ENCODE measurements at regions not wholly inside any gene's neighbourhood (a gene's known extent, or its start where the extent isn't known, plus 50 kb on each side); places are given as distances from the start of the nearest gene placed in this dataset.

- ATAC-seq: no peak
- no peak overlapping the region for H3K4me3 ChIP-seq (ENCODE audit: low read depth in 2 of 2, low read length in 2 of 2)
- intact Hi-C loops (cut with micrococcal nuclease; ENCODE audit: unreplicated experiment): no loop called here
- no peak for TF ChIP-seq POLR2AphosphoS5 (IDR thresholded peaks at IDR 0.05; ENCODE audit: low read depth, low read length)
- H3K27me3 ChIP-seq (ENCODE audit: control insufficient read depth, insufficient read depth, low read length): no peaks in the 10 kb centered on the region
- CTCF ChIA-PET: no interaction called here
- BruUV-seq (replicated peaks): no TSS peak
- no peak overlapping the region for H3K27ac ChIP-seq (ENCODE audit: low read length)
- POLR2A ChIA-PET: no interaction called here
- no peak for DNase-seq (ENCODE audit: low read depth, low spot score)
- H3K9me3 ChIP-seq (ENCODE audit: control insufficient read depth, insufficient read depth, low read depth, low read length): no peaks in the 10 kb centered on the region
- in situ Hi-C loops (cut with HindIII; ENCODE audit: low pct_unique_long_range_greater_than_20kb, low sequenced_read_pairs): no loop called here
- no peaks in the 10 kb centered on the region for H3K36me3 ChIP-seq (ENCODE audit: control insufficient read depth, insufficient read depth, low read length)
- H3K4me1 ChIP-seq (ENCODE audit: control insufficient read depth, insufficient read depth, low read length): no peaks in the 10 kb centered on the region
Measured at GRCh38 chr2:200217320-200217719, 89.2 kb upstream of the SPATS2L start.

DNA sequence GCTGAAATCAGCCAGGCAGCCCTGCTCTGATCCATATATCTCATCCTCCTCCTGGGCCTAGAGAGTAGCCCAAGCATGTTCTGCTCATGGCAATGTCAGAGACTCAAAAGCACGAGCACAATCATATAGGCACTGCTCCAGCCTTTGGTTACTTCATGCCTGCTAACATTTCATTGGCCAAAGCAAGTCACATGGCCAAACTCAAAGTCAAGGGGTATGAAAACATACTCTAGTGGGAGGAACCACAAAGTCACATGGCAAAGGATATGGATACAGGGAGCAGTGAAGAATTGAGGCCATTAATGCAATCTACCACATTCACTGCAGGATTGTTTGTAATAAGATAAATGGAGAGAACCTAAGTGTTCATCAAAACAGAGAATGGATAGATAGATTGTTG lies 87.8 kb upstream of the SPATS2L start:
- CTCF ChIA-PET: no interaction called here
- Histone ChIP-seq H3K27me3 (ENCODE audit: control insufficient read depth, insufficient read depth, low read length) (no peaks in the 10 kb centered on the region), H3K36me3 (ENCODE audit: control insufficient read depth, insufficient read depth, low read length) (no peaks in the 10 kb centered on the region), H3K4me1 (ENCODE audit: control insufficient read depth, insufficient read depth, low read length) (no peaks in the 10 kb centered on the region), H3K4me3 (ENCODE audit: low read depth in 2 of 2, low read length in 2 of 2) (no peak overlapping the region), H3K27ac (ENCODE audit: low read length) (no peak overlapping the region), H3K9me3 (ENCODE audit: control insufficient read depth, insufficient read depth, low read depth, low read length) (no peaks in the 10 kb centered on the region)
- ATAC-seq: no peak
- intact Hi-C loops (cut with micrococcal nuclease; ENCODE audit: unreplicated experiment) (no loop called here), in situ Hi-C loops (cut with HindIII; ENCODE audit: low pct_unique_long_range_greater_than_20kb, low sequenced_read_pairs) (no loop called here)
- POLR2A ChIA-PET: no interaction called here
- TF ChIP-seq SIN3A (IDR thresholded peaks at IDR 0.05; ENCODE audit: borderline replicate concordance, insufficient read depth, low read depth, low read length): no peak
- no peak for TF ChIP-seq REST (IDR thresholded peaks at IDR 0.05; ENCODE audit: insufficient read depth in 1 of 2, low read depth in 2 of 2, low read length in 1 of 2)
- TF ChIP-seq CTCF (IDR thresholded peaks at IDR 0.05): no peak
- no peak for TF ChIP-seq TCF7L2 (IDR thresholded peaks at IDR 0.05; ENCODE audit: low read depth, low read length)
- no peak for TF ChIP-seq POLR2AphosphoS5 (IDR thresholded peaks at IDR 0.05; ENCODE audit: low read depth, low read length)
- no peak for DNase-seq (ENCODE audit: low read depth, low spot score)
- BruUV-seq (replicated peaks): no TSS peak

DNA sequence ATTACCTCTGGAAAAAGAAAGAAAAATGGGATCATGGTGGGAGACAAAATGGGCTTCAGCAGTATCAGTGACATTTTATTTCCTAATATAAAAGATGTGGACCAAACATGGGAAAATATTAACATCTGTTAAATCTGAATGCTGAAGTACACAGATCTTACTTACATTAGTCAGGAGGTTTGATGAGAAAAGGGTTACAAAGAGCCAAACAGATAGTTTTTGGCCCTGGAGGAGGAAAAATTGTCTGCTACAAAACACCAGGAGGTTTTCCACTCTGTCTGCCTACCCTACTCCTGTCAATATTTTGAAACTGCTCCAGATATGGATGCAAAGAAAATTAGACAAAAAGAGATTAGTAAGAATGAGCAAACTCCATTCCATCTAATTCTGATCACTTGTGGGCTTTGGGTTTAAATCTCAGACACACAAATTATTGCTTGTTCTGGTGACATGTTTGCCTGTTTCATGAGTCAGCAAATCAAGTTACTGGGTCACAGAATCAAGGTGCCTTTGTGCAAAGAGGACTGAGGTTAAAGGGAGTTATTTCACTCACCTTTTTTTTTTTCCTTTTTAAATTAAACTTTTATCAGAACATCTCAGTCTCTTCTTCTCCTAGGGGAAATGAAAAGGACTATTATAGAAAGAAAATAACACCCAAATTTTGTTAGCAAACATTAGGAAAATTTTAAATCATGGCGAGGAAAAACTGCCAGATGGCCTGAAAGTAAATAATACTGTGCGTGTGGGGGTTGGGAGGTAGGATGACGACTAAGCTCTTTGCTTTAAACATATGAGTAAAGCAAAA lies 87.0 kb upstream of the SPATS2L start:
- no TSS peak for BruUV-seq (replicated peaks)
- ChIA-PET CTCF (no interaction called here), POLR2A (interaction anchor here (0.7 kb wide), 1 partner anchor 20 kb away, joined by 3 read pairs; no protein-coding TSS in a partner anchor)
- no peak for DNase-seq (ENCODE audit: low read depth, low spot score)
- no peak for TF ChIP-seq SIN3A (IDR thresholded peaks at IDR 0.05; ENCODE audit: borderline replicate concordance, insufficient read depth, low read depth, low read length)
- TF ChIP-seq POLR2AphosphoS5 (IDR thresholded peaks at IDR 0.05; ENCODE audit: low read depth, low read length): no peak
- no peak for TF ChIP-seq REST (IDR thresholded peaks at IDR 0.05; ENCODE audit: insufficient read depth in 1 of 2, low read depth in 2 of 2, low read length in 1 of 2)
- TF ChIP-seq TCF7L2 (IDR thresholded peaks at IDR 0.05; ENCODE audit: low read depth, low read length): no peak
- TF ChIP-seq CTCF (IDR thresholded peaks at IDR 0.05): no peak
- Histone ChIP-seq H3K36me3 (ENCODE audit: control insufficient read depth, insufficient read depth, low read length) (no peaks in the 10 kb centered on the region), H3K4me3 (ENCODE audit: low read depth in 2 of 2, low read length in 2 of 2) (no peak overlapping the region), H3K27ac (ENCODE audit: low read length) (no peak overlapping the region), H3K27me3 (ENCODE audit: control insufficient read depth, insufficient read depth, low read length) (no peaks in the 10 kb centered on the region), H3K4me1 (ENCODE audit: control insufficient read depth, insufficient read depth, low read length) (no peaks in the 10 kb centered on the region), H3K9me3 (ENCODE audit: control insufficient read depth, insufficient read depth, low read depth, low read length) (no peaks in the 10 kb centered on the region)
- ATAC-seq: no peak
- intact Hi-C loops (cut with micrococcal nuclease; ENCODE audit: unreplicated experiment) (no loop called here), in situ Hi-C loops (cut with HindIII; ENCODE audit: low pct_unique_long_range_greater_than_20kb, low sequenced_read_pairs) (no loop called here)
